K562 (cell line): ENCODE measurements at regions not wholly inside any gene's neighbourhood (a gene's known extent, or its start where the extent isn't known, plus 50 kb on each side); places are given as distances from the start of the nearest gene placed in this dataset.
A peak's percentile ranks its signal among the peaks of the same experiment; 100 is the strongest.

Source experiments
- BRD9 ChIP-seq: fragments of 450-650 bp; IDR thresholded peaks from 2 replicates; pipeline ENCODE4 v1.6.1; 2018; ENCODE audit warnings: low read depth; ENCODE audit not compliant: partially characterized antibody
- CHD4 ChIP-seq: fragments of 200-600 bp; sonication (generic); IDR thresholded peaks from 3 replicates; pipeline ENCODE4 v1.6.1; 2012; ENCODE audit warnings: low read depth, mild to moderate bottlenecking, mixed read lengths, low read length, inconsistent platforms; ENCODE audit not compliant: insufficient read depth, insufficient replicate concordance, poor library complexity, severe bottlenecking
- DIDO1 ChIP-seq: fragments of 450-650 bp; IDR thresholded peaks from 2 replicates; pipeline ENCODE4 v1.6.1; 2016; ENCODE audit warnings: low read depth, missing biosample characterization, missing genetic modification characterization
- EHMT2 ChIP-seq: fragments of 450-650 bp; IDR thresholded peaks from 2 replicates; pipeline ENCODE4 v1.6.1; 2018; ENCODE audit warnings: antibody characterized with exemption
- HNRNPUL1 ChIP-seq: fragments of 200-400 bp; formaldehyde crosslinking; IDR thresholded peaks from 2 replicates; pipeline ENCODE4 v1.6.1; 2017; ENCODE audit warnings: low read length
- KLF13 ChIP-seq: fragments of 450-650 bp; IDR thresholded peaks from 2 replicates; pipeline ENCODE4 v1.6.1; 2016; ENCODE audit warnings: missing genetic modification characterization, low read depth, mild to moderate bottlenecking, missing compliant biosample characterization, moderate library complexity, borderline replicate concordance
- KLF6 ChIP-seq: fragments of 250-450 bp; sonication (Bioruptor Pico); IDR thresholded peaks from 2 replicates; pipeline ENCODE4 v1.4.0; 2020; ENCODE audit warnings: mild to moderate bottlenecking, moderate library complexity, borderline replicate concordance
- MYBL2 ChIP-seq, 2 experiments: fragments of 450-650 bp in 1 of 2; sonication (generic) in 1 of 2; formaldehyde crosslinking in 1 of 2; IDR thresholded peaks; 2 replicates each; pipeline versions ENCODE4 v1.6.1 to v1.8.1; 2017 to 2022; ENCODE audit warnings: borderline replicate concordance in 1 of 2, inconsistent platforms in 1 of 2, low read depth in 1 of 2, mild to moderate bottlenecking in 1 of 2, missing genetic modification reagents in 1 of 2, moderate library complexity in 1 of 2
- NR3C1 ChIP-seq: sonication (generic); formaldehyde crosslinking; IDR thresholded peaks from 2 replicates; pipeline ENCODE4 v1.8.1; 2022; ENCODE audit warnings: missing genetic modification reagents
- PML ChIP-seq: IDR thresholded peaks from 2 replicates; pipeline ENCODE4 v1.6.1; 2012; ENCODE audit warnings: low read length, inconsistent platforms
- RAD51 ChIP-seq: fragments of 450-650 bp; IDR thresholded peaks from 2 replicates; pipeline ENCODE4 v1.7.1; 2016; ENCODE audit warnings: low read depth, mild to moderate bottlenecking, borderline replicate concordance
- SETDB1 ChIP-seq: IDR thresholded peaks from one replicate; pipeline ENCODE4 v1.6.1; 2012; ENCODE audit warnings: low read length, control low read depth, inconsistent platforms
- SP2 ChIP-seq: IDR thresholded peaks from 2 replicates; pipeline ENCODE4 v1.6.1; 2011; ENCODE audit warnings: mild to moderate bottlenecking, low read depth, low read length, moderate library complexity; ENCODE audit not compliant: poor library complexity, severe bottlenecking; ENCODE audit errors: extremely low read depth
- SRSF9 ChIP-seq: fragments of 200-400 bp; formaldehyde crosslinking; IDR thresholded peaks from 2 replicates; pipeline ENCODE4 v1.6.1; 2017; ENCODE audit warnings: low read depth, low read length, borderline replicate concordance
- ZNF57 ChIP-seq: fragments of 450-650 bp; formaldehyde crosslinking; IDR thresholded peaks from 2 replicates; pipeline ENCODE4 v1.4.0; 2020; ENCODE audit warnings: mild to moderate bottlenecking, moderate library complexity
- ZNF764 ChIP-seq: fragments of 250-450 bp; sonication (Bioruptor Pico); IDR thresholded peaks from 2 replicates; pipeline ENCODE4 v1.4.0; 2020; ENCODE audit warnings: low read depth, mild to moderate bottlenecking, moderate library complexity
- TF ChIP-seq, protein P1 (sequence below): sonication (generic); formaldehyde crosslinking; IDR thresholded peaks from 2 replicates; pipeline ENCODE4 v1.5.0; 2020; ENCODE audit warnings: missing genetic modification reagents
- TF ChIP-seq, protein P2 (sequence below): fragments of 450-650 bp; IDR thresholded peaks from 2 replicates; pipeline ENCODE4 v1.6.1; 2017; ENCODE audit warnings: mild to moderate bottlenecking, moderate library complexity
- TF ChIP-seq, protein P3 (sequence below): fragments of 450-650 bp; IDR thresholded peaks from 2 replicates; pipeline ENCODE4 v1.6.1; 2016
- TF ChIP-seq, protein P4 (sequence below): sonication (generic); formaldehyde crosslinking; IDR thresholded peaks from 2 replicates; pipeline ENCODE4 v1.8.0; 2023; ENCODE audit warnings: missing genetic modification reagents, mild to moderate bottlenecking, borderline replicate concordance

DNA sequence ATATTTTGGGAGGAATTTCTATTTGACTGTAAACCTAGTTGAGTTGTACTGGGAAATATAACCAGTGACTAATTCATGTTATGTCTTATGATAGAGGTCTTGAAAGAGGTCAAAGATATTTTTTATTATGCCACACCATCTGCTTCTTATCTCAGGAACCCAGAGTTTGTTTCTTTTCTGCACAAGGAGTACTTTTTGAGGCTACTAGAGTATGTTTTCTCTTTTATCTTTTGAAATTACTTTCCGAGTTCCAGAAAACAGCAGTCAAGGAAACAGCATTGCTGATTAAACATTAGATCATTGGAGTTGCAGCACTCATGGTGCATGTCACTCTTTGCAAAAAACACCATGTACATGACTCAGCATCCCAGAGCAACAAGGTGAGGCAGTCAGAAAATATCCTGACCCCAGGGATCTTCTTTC, 645.8 kb upstream of the NR2F2 start (continued):
- TF ChIP-seq, protein P1, sequence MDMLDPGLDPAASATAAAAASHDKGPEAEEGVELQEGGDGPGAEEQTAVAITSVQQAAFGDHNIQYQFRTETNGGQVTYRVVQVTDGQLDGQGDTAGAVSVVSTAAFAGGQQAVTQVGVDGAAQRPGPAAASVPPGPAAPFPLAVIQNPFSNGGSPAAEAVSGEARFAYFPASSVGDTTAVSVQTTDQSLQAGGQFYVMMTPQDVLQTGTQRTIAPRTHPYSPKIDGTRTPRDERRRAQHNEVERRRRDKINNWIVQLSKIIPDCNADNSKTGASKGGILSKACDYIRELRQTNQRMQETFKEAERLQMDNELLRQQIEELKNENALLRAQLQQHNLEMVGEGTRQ (CRISPR knock-in tag) = no peak
- TF ChIP-seq RAD51 = no peak
- no peak for TF ChIP-seq NR3C1 (CRISPR knock-in tag)
- TF ChIP-seq KLF13 (tag) = no peak
- no peak for TF ChIP-seq ZNF57 (CRISPR knock-in tag)
- TF ChIP-seq ZNF764 (CRISPR knock-in tag) = no peak
- TF ChIP-seq, protein P2, sequence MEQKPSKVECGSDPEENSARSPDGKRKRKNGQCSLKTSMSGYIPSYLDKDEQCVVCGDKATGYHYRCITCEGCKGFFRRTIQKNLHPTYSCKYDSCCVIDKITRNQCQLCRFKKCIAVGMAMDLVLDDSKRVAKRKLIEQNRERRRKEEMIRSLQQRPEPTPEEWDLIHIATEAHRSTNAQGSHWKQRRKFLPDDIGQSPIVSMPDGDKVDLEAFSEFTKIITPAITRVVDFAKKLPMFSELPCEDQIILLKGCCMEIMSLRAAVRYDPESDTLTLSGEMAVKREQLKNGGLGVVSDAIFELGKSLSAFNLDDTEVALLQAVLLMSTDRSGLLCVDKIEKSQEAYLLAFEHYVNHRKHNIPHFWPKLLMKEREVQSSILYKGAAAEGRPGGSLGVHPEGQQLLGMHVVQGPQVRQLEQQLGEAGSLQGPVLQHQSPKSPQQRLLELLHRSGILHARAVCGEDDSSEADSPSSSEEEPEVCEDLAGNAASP = no peak
- no peak for TF ChIP-seq HNRNPUL1
- no peak for TF ChIP-seq SP2
- TF ChIP-seq DIDO1 (tag) = no peak
- no peak for TF ChIP-seq KLF6 (CRISPR knock-in tag)
- TF ChIP-seq PML = peak; percentile 87
- no peak for TF ChIP-seq CHD4
- TF ChIP-seq, protein P3, sequence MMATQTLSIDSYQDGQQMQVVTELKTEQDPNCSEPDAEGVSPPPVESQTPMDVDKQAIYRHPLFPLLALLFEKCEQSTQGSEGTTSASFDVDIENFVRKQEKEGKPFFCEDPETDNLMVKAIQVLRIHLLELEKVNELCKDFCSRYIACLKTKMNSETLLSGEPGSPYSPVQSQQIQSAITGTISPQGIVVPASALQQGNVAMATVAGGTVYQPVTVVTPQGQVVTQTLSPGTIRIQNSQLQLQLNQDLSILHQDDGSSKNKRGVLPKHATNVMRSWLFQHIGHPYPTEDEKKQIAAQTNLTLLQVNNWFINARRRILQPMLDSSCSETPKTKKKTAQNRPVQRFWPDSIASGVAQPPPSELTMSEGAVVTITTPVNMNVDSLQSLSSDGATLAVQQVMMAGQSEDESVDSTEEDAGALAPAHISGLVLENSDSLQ = peak; percentile 90
- no peak for TF ChIP-seq MYBL2 (IDR thresholded peaks at IDR 0.05; ENCODE audit: low read depth)
- TF ChIP-seq MYBL2 (CRISPR knock-in tag; IDR thresholded peaks at IDR 0.05; ENCODE audit: borderline replicate concordance) = no peak
- TF ChIP-seq SRSF9 = no peak
- TF ChIP-seq BRD9 = no peak
- TF ChIP-seq, protein P4, sequence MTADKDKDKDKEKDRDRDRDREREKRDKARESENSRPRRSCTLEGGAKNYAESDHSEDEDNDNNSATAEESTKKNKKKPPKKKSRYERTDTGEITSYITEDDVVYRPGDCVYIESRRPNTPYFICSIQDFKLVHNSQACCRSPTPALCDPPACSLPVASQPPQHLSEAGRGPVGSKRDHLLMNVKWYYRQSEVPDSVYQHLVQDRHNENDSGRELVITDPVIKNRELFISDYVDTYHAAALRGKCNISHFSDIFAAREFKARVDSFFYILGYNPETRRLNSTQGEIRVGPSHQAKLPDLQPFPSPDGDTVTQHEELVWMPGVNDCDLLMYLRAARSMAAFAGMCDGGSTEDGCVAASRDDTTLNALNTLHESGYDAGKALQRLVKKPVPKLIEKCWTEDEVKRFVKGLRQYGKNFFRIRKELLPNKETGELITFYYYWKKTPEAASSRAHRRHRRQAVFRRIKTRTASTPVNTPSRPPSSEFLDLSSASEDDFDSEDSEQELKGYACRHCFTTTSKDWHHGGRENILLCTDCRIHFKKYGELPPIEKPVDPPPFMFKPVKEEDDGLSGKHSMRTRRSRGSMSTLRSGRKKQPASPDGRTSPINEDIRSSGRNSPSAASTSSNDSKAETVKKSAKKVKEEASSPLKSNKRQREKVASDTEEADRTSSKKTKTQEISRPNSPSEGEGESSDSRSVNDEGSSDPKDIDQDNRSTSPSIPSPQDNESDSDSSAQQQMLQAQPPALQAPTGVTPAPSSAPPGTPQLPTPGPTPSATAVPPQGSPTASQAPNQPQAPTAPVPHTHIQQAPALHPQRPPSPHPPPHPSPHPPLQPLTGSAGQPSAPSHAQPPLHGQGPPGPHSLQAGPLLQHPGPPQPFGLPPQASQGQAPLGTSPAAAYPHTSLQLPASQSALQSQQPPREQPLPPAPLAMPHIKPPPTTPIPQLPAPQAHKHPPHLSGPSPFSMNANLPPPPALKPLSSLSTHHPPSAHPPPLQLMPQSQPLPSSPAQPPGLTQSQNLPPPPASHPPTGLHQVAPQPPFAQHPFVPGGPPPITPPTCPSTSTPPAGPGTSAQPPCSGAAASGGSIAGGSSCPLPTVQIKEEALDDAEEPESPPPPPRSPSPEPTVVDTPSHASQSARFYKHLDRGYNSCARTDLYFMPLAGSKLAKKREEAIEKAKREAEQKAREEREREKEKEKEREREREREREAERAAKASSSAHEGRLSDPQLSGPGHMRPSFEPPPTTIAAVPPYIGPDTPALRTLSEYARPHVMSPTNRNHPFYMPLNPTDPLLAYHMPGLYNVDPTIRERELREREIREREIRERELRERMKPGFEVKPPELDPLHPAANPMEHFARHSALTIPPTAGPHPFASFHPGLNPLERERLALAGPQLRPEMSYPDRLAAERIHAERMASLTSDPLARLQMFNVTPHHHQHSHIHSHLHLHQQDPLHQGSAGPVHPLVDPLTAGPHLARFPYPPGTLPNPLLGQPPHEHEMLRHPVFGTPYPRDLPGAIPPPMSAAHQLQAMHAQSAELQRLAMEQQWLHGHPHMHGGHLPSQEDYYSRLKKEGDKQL (CRISPR knock-in tag) = no peak
- no peak for TF ChIP-seq SETDB1
- 0 out of 2 replicates have a peak, but pooled peaks have one; percentile 15 for TF ChIP-seq EHMT2
